CD14-positive monocyte (primary cell): ENCODE measurements at regions not wholly inside any gene's neighbourhood (a gene's known extent, or its start where the extent isn't known, plus 50 kb on each side); places are given as distances from the start of the nearest gene placed in this dataset.

Experiments
- DNase-seq, 3 donors: peaks; one replicate each; pipeline ENCODE4 v3.0.0-alpha.2; 2011 to 2022
- H2AFZ ChIP-seq: 2 replicates; pipeline ENCODE4 v1.6.0; 2012; ENCODE audit warnings: mild to moderate bottlenecking, low read depth, low read length, inconsistent platforms; ENCODE audit not compliant: insufficient read depth, poor library complexity, severe bottlenecking
- H3K27ac ChIP-seq, 2 donors: 1 replicate in 1 of 2; 2 replicates in 1 of 2; pipeline ENCODE4 v1.5.1; 2012 to 2013; ENCODE audit warnings: low read length in 2 of 2, control low read depth in 1 of 2, inconsistent platforms in 1 of 2, low read depth in 1 of 2, mild to moderate bottlenecking in 1 of 2
- H3K27me3 ChIP-seq, 2 donors: one replicate each; pipeline versions ENCODE4 v1.6.0 to v1.6.1; 2011 to 2013; ENCODE audit warnings: low read length in 2 of 2; ENCODE audit not compliant: control insufficient read depth in 2 of 2, insufficient read depth in 2 of 2
- H3K36me3 ChIP-seq, 2 donors: replicated peaks in 1 of 2; 1 replicate in 1 of 2; 2 replicates in 1 of 2; pipeline versions ENCODE4 v1.5.1 to v1.6.1; 2012 to 2013; ENCODE audit warnings: low read length in 2 of 2, control low read depth in 1 of 2, inconsistent platforms in 1 of 2, mild to moderate bottlenecking in 1 of 2; ENCODE audit not compliant: insufficient read depth in 2 of 2, control insufficient read depth in 1 of 2
- H3K4me1 ChIP-seq, 2 donors: 1 replicate in 1 of 2; 2 replicates in 1 of 2; pipeline versions ENCODE4 v1.5.1 to v1.6.1; 2012 to 2013; ENCODE audit warnings: low read length in 2 of 2, control low read depth in 1 of 2, inconsistent platforms in 1 of 2, mild to moderate bottlenecking in 1 of 2, moderate library complexity in 1 of 2; ENCODE audit not compliant: insufficient read depth in 2 of 2, control insufficient read depth in 1 of 2
- H3K4me2 ChIP-seq: replicated peaks from 2 replicates; pipeline ENCODE3; 2012; ENCODE audit warnings: low read length, moderate library complexity, mild to moderate bottlenecking; ENCODE audit not compliant: poor library complexity, severe bottlenecking; ENCODE audit errors: extremely low read depth
- H3K4me3 ChIP-seq, 3 experiments: fragments of 200-600 bp in 1 of 3; sonication (generic) in 1 of 3; replicated peaks in 1 of 3; 1 replicate in 2 of 3; 2 replicates in 1 of 3; pipeline ENCODE4 v1.5.1; 2011 to 2013; ENCODE audit warnings: low read length in 3 of 3, mild to moderate bottlenecking in 3 of 3, control low read depth in 2 of 3, low read depth in 2 of 3, inconsistent platforms in 1 of 3, moderate library complexity in 1 of 3
- H3K79me2 ChIP-seq: 2 replicates; pipeline ENCODE4 v1.6.0; 2012; ENCODE audit warnings: mild to moderate bottlenecking, control low read depth, inconsistent platforms, low read length, moderate library complexity; ENCODE audit not compliant: insufficient read depth
- H3K9ac ChIP-seq: 2 replicates; pipeline ENCODE4 v1.6.0; 2017; ENCODE audit warnings: low read length, mild to moderate bottlenecking; ENCODE audit not compliant: insufficient read depth, poor library complexity, severe bottlenecking
- H3K9me3 ChIP-seq, 2 donors: replicated peaks in 1 of 2; 1 replicate in 1 of 2; 2 replicates in 1 of 2; pipeline versions ENCODE4 v1.5.1 to v1.6.1; 2012 to 2013; ENCODE audit warnings: low read length in 2 of 2, control low read depth in 1 of 2; ENCODE audit not compliant: control insufficient read depth in 1 of 2, insufficient read depth in 1 of 2
- H4K20me1 ChIP-seq: 2 replicates; pipeline ENCODE4 v1.6.0; 2012; ENCODE audit warnings: mild to moderate bottlenecking, low read length, control low read depth, moderate library complexity; ENCODE audit not compliant: insufficient read depth
- H3K27ac Mint-ChIP-seq, 7 donors: one replicate each; pipeline ENCODE4 v1.8.0; 2020; ENCODE audit warnings: mild to moderate bottlenecking in 7 of 7, mixed read lengths in 7 of 7, moderate library complexity in 6 of 7, inconsistent platforms in 2 of 7
- H3K27me3 Mint-ChIP-seq, 3 donors: one replicate each; pipeline ENCODE4 v1.8.0; 2021 to 2022; ENCODE audit warnings: low read depth in 3 of 3, mild to moderate bottlenecking in 3 of 3, mixed read lengths in 3 of 3, moderate library complexity in 3 of 3, inconsistent platforms in 1 of 3
- H3K36me3 Mint-ChIP-seq, 2 donors: one replicate each; pipeline ENCODE4 v1.8.0; 2020; ENCODE audit warnings: mixed read lengths in 2 of 2, inconsistent platforms in 1 of 2, mild to moderate bottlenecking in 1 of 2
- H3K4me1 Mint-ChIP-seq: one replicate; pipeline ENCODE4 v1.8.0; 2020; ENCODE audit warnings: mild to moderate bottlenecking, mixed read lengths
- H3K4me3 Mint-ChIP-seq, 2 donors: one replicate each; pipeline ENCODE4 v1.8.0; 2020; ENCODE audit warnings: mild to moderate bottlenecking in 2 of 2, mixed read lengths in 2 of 2, moderate library complexity in 1 of 2
- H3K9me3 Mint-ChIP-seq, 7 donors: one replicate each; pipeline ENCODE4 v1.8.0; 2020 to 2022; ENCODE audit warnings: mixed read lengths in 7 of 7, mild to moderate bottlenecking in 6 of 7, moderate library complexity in 6 of 7, inconsistent platforms in 2 of 7
- CTCF ChIP-seq: fragments of 200-600 bp; IDR thresholded peaks from one replicate; pipeline ENCODE4 v1.8.0; 2022; ENCODE audit warnings: antibody characterized with exemption, mild to moderate bottlenecking
- WGBS: methylation state at CpG from one replicate; pipeline ENCODE4 v1.1.5; 2013; ENCODE audit warnings: missing lambda C conversion rate; ENCODE audit not compliant: insufficient coverage; 5-methylcytosine and 5-hydroxymethylcytosine counted together
- intact Hi-C, 2 donors: fragments of 100-400 bp; cut with micrococcal nuclease; formaldehyde crosslinking; loops; one replicate each; pipeline versions ENCODE4 v1.15.0 to v1.15.1; 2023

GRCh38 chr16:88316941-88317612 is 65.7 kb upstream of the ZNF469 start:
- Histone ChIP-seq H3K27me3 (no peaks in the 10 kb centered on the region), H2AFZ (no peak overlapping the region), H3K4me2 (no peak overlapping the region), H3K79me2 (no peaks in the 10 kb centered on the region), H3K27ac (no peak overlapping the region), H3K4me1 (no peaks in the 10 kb centered on the region), H4K20me1 (no peaks in the 10 kb centered on the region), H3K9me3 (peaks cover 3 to 5% of the 10 kb centered on the region in 2 donors), H3K36me3 (no peaks in the 10 kb centered on the region), H3K9ac (no peak overlapping the region), H3K4me3 (no peak overlapping the region)
- intact Hi-C loops: no loop called here
- Mint-ChIP-seq H3K27ac (no peak overlapping the region), H3K9me3 (peaks cover 0 to 13% (median 4%) of the 10 kb centered on the region in 7 donors), H3K36me3 (no peaks in the 10 kb centered on the region), H3K4me3 (no peak overlapping the region), H3K27me3 (peaks cover 0 to 5% (median 5%) of the 10 kb centered on the region in 3 donors), H3K4me1 (no peaks in the 10 kb centered on the region)
- WGBS: 93% methylated on average over 11 of the region's 18 CpGs
- no peak for TF ChIP-seq CTCF
- DNase-seq: no peak

GRCh38 chr16:88317613-88317965 is 65.2 kb upstream of the ZNF469 start:
- Histone ChIP-seq H3K4me1 (no peaks in the 10 kb centered on the region), H3K9me3 (peaks cover 1 to 2% of the 10 kb centered on the region in 2 donors), H4K20me1 (no peaks in the 10 kb centered on the region), H3K4me2 (no peak overlapping the region), H3K36me3 (no peaks in the 10 kb centered on the region), H2AFZ (no peak overlapping the region), H3K27me3 (no peaks in the 10 kb centered on the region), H3K4me3 (no peak overlapping the region), H3K27ac (no peak overlapping the region), H3K79me2 (no peaks in the 10 kb centered on the region), H3K9ac (no peak overlapping the region)
- Mint-ChIP-seq H3K4me1 (no peaks in the 10 kb centered on the region), H3K27ac (no peak overlapping the region), H3K9me3 (peaks cover 0 to 9% (median under 1%) of the 10 kb centered on the region in 7 donors), H3K27me3 (peaks cover 0 to 2% (median 1%) of the 10 kb centered on the region in 3 donors), H3K4me3 (no peak overlapping the region), H3K36me3 (no peaks in the 10 kb centered on the region)
- no peak for DNase-seq
- intact Hi-C loops: no loop called here
- no peak for TF ChIP-seq CTCF
- 80% methylated on average over 6 of the region's 11 CpGs for whole genome bisulfite sequencing
